OCI-LY1 (cell line): ENCODE measurements at regions not wholly inside any gene's neighbourhood (a gene's known extent, or its start where the extent isn't known, plus 50 kb on each side); places are given as distances from the start of the nearest gene placed in this dataset.

Experiments
- CTCF ChIP-seq: fragments of 200-600 bp; sonication (generic), shearing (Covaris generic); IDR thresholded peaks from 2 replicates; pipeline ENCODE4 v1.5.1; 2017; ENCODE audit warnings: mild to moderate bottlenecking, antibody characterized with exemption, low read length, moderate library complexity, mixed read lengths
- EZH2 ChIP-seq: fragments of 200-600 bp; sonication (generic), shearing (Covaris generic); IDR thresholded peaks from 2 replicates; pipeline ENCODE4 v1.8.0; 2017; ENCODE audit warnings: borderline replicate concordance, mixed run types, mild to moderate bottlenecking, antibody characterized with exemption, low read length, moderate library complexity, mixed read lengths

GRCh38 chr13:89324582-89324981, 1653.4 kb downstream of the SLITRK5 start:
- TF ChIP-seq EZH2 = no peak
- TF ChIP-seq CTCF = no peak
